ENCODE measurements at regions not wholly inside any gene's neighbourhood (a gene's known extent, or its start where the extent isn't known, plus 50 kb on each side); places are given as distances from the start of the nearest gene placed in this dataset.

- Mint-ChIP-seq H3K27ac (no peak overlapping the region), H3K27me3 (peaks cover 43% of the 10 kb centered on the region), H3K4me3 (no peak overlapping the region), H3K4me1 (no peaks in the 10 kb centered on the region), H3K9me3 (ENCODE audit: low read depth) (no peaks in the 10 kb centered on the region), H3K36me3 (no peaks in the 10 kb centered on the region)
- DNase-seq (no peak), ATAC-seq (no peak)
- CTCF ChIA-PET: no interaction called here
These were observed 52.8 kb upstream of the SV2C start for GRCh38 chr5:76030343-76030742.

GRCh38 chr5:76029739-76030138, 53.4 kb upstream of the SV2C start:
- Mint-ChIP-seq H3K36me3 (no peaks in the 10 kb centered on the region), H3K4me3 (no peak overlapping the region), H3K9me3 (ENCODE audit: low read depth) (no peaks in the 10 kb centered on the region), H3K27me3 (peaks cover 42% of the 10 kb centered on the region), H3K27ac (no peak overlapping the region), H3K4me1 (no peaks in the 10 kb centered on the region)
- ATAC-seq (no peak), DNase-seq (no peak)
- CTCF ChIA-PET: no interaction called here

- Mint-ChIP-seq H3K4me1 (no peaks in the 10 kb centered on the region), H3K9me3 (ENCODE audit: low read depth) (no peaks in the 10 kb centered on the region), H3K27ac (no peak overlapping the region), H3K27me3 (peaks cover 58% of the 10 kb centered on the region), H3K4me3 (no peak overlapping the region), H3K36me3 (no peaks in the 10 kb centered on the region)
- DNase-seq (no peak), ATAC-seq (no peak)
- CTCF ChIA-PET: interaction anchor here (0.8 kb wide), 1 partner anchor 247 kb away, joined by 3 read pairs; no protein-coding TSS in a partner anchor
These were observed 57.4 kb upstream of the SV2C start for GRCh38 chr5:76025790-76026189.

- H3K9me3 Mint-ChIP-seq (ENCODE audit: low read depth): no peaks in the 10 kb centered on the region
- H3K27me3 Mint-ChIP-seq: peaks cover 58% of the 10 kb centered on the region
- H3K4me1 Mint-ChIP-seq: no peaks in the 10 kb centered on the region
- ATAC-seq: no peak
- H3K27ac Mint-ChIP-seq: no peak overlapping the region
- no peaks in the 10 kb centered on the region for H3K36me3 Mint-ChIP-seq
- CTCF ChIA-PET: interaction anchor here (0.8 kb wide), 1 partner anchor 248 kb away, joined by 3 read pairs; no protein-coding TSS in a partner anchor
- H3K4me3 Mint-ChIP-seq: no peak overlapping the region
- no peak for DNase-seq
These were observed 58.1 kb upstream of the SV2C start for GRCh38 chr5:76025069-76025468.

- DNase-seq (no peak), ATAC-seq (no peak)
- H3K27ac Mint-ChIP-seq: no peak overlapping the region
- CTCF ChIA-PET: no interaction called here
- H3K9me3 Mint-ChIP-seq (ENCODE audit: low read depth): no peaks in the 10 kb centered on the region
- no peaks in the 10 kb centered on the region for H3K36me3 Mint-ChIP-seq
- H3K27me3 Mint-ChIP-seq: peaks cover 39% of the 10 kb centered on the region
- H3K4me3 Mint-ChIP-seq: no peak overlapping the region
- no peaks in the 10 kb centered on the region for H3K4me1 Mint-ChIP-seq
These were observed 60.6 kb upstream of the SV2C start for GRCh38 chr5:76022611-76023010.

- CTCF ChIA-PET: no interaction called here
- Mint-ChIP-seq H3K4me1 (no peaks in the 10 kb centered on the region), H3K4me3 (no peak overlapping the region), H3K27ac (no peak overlapping the region), H3K27me3 (peaks cover 38% of the 10 kb centered on the region), H3K36me3 (no peaks in the 10 kb centered on the region), H3K9me3 (ENCODE audit: low read depth) (no peaks in the 10 kb centered on the region)
- ATAC-seq (no peak), DNase-seq (no peak)
These were observed 61.1 kb upstream of the SV2C start for GRCh38 chr5:76021936-76022584.

- H3K4me3 Mint-ChIP-seq: no peak overlapping the region
- H3K27me3 Mint-ChIP-seq: peaks cover 25% of the 10 kb centered on the region
- H3K36me3 Mint-ChIP-seq: no peaks in the 10 kb centered on the region
- no peaks in the 10 kb centered on the region for H3K9me3 Mint-ChIP-seq (ENCODE audit: low read depth)
- ATAC-seq (no peak), DNase-seq (no peak)
- no peaks in the 10 kb centered on the region for H3K4me1 Mint-ChIP-seq
- H3K27ac Mint-ChIP-seq: no peak overlapping the region
- CTCF ChIA-PET: no interaction called here
These were observed 66.9 kb upstream of the SV2C start for GRCh38 chr5:76016258-76016657.

GRCh38 chr5:76014005-76014404, 69.2 kb upstream of the SV2C start:
- Mint-ChIP-seq H3K4me3 (no peak overlapping the region), H3K9me3 (ENCODE audit: low read depth) (no peaks in the 10 kb centered on the region), H3K27ac (no peak overlapping the region), H3K27me3 (peaks cover 23% of the 10 kb centered on the region), H3K36me3 (no peaks in the 10 kb centered on the region), H3K4me1 (no peaks in the 10 kb centered on the region)
- DNase-seq (no peak), ATAC-seq (no peak)
- CTCF ChIA-PET: no interaction called here

- H3K4me3 Mint-ChIP-seq: no peak overlapping the region
- no peaks in the 10 kb centered on the region for H3K9me3 Mint-ChIP-seq (ENCODE audit: low read depth)
- H3K36me3 Mint-ChIP-seq: no peaks in the 10 kb centered on the region
- no peak for ATAC-seq
- peaks cover 17% of the 10 kb centered on the region for H3K27me3 Mint-ChIP-seq
- no peaks in the 10 kb centered on the region for H3K4me1 Mint-ChIP-seq
- DNase-seq: no peak
- no peak overlapping the region for H3K27ac Mint-ChIP-seq
- CTCF ChIA-PET: no interaction called here
These were observed 75.3 kb upstream of the SV2C start for GRCh38 chr5:76007904-76008303.

GRCh38 chr5:76000582-76000981, 82.6 kb upstream of the SV2C start:
- Mint-ChIP-seq H3K27me3 (peaks cover 10% of the 10 kb centered on the region), H3K27ac (no peak overlapping the region), H3K4me1 (no peaks in the 10 kb centered on the region), H3K4me3 (no peak overlapping the region), H3K9me3 (ENCODE audit: low read depth) (peaks cover 6% of the 10 kb centered on the region), H3K36me3 (no peaks in the 10 kb centered on the region)
- DNase-seq (no peak), ATAC-seq (no peak)
- CTCF ChIA-PET: no interaction called here

- Mint-ChIP-seq H3K4me3 (no peak overlapping the region), H3K4me1 (no peaks in the 10 kb centered on the region), H3K9me3 (ENCODE audit: low read depth) (peaks cover 6% of the 10 kb centered on the region), H3K27me3 (peaks cover 12% of the 10 kb centered on the region), H3K36me3 (no peaks in the 10 kb centered on the region), H3K27ac (no peak overlapping the region)
- DNase-seq (no peak), ATAC-seq (no peak)
- CTCF ChIA-PET: no interaction called here
These were observed 89.3 kb upstream of the SV2C start for GRCh38 chr5:75993643-75994520.

- H3K27ac Mint-ChIP-seq: no peak overlapping the region
- no peak overlapping the region for H3K4me3 Mint-ChIP-seq
- H3K36me3 Mint-ChIP-seq: no peaks in the 10 kb centered on the region
- H3K27me3 Mint-ChIP-seq: peaks cover 12% of the 10 kb centered on the region
- no peak for DNase-seq
- no peak for ATAC-seq
- H3K4me1 Mint-ChIP-seq: no peaks in the 10 kb centered on the region
- peaks cover 2% of the 10 kb centered on the region for H3K9me3 Mint-ChIP-seq (ENCODE audit: low read depth)
- CTCF ChIA-PET: no interaction called here
These were observed 90.0 kb upstream of the SV2C start for GRCh38 chr5:75993183-75993582.

- Mint-ChIP-seq H3K27me3 (peaks cover 12% of the 10 kb centered on the region), H3K4me1 (no peaks in the 10 kb centered on the region), H3K36me3 (no peaks in the 10 kb centered on the region), H3K9me3 (ENCODE audit: low read depth) (peaks cover 2% of the 10 kb centered on the region), H3K27ac (no peak overlapping the region), H3K4me3 (no peak overlapping the region)
- CTCF ChIA-PET: no interaction called here
- ATAC-seq (no peak), DNase-seq (no peak)
These were observed 90.4 kb upstream of the SV2C start for GRCh38 chr5:75992753-75993152.

- H3K4me3 Mint-ChIP-seq: no peak overlapping the region
- H3K27me3 Mint-ChIP-seq: peaks cover 2% of the 10 kb centered on the region
- H3K36me3 Mint-ChIP-seq: no peaks in the 10 kb centered on the region
- H3K9me3 Mint-ChIP-seq (ENCODE audit: low read depth): no peaks in the 10 kb centered on the region
- ATAC-seq (no peak), DNase-seq (no peak)
- H3K27ac Mint-ChIP-seq: no peak overlapping the region
- CTCF ChIA-PET: no interaction called here
- H3K4me1 Mint-ChIP-seq: no peaks in the 10 kb centered on the region
These were observed 98.1 kb upstream of the SV2C start for GRCh38 chr5:75985077-75985476.
